ENCODE measurements at regions not wholly inside any gene's neighbourhood (a gene's known extent, or its start where the extent isn't known, plus 50 kb on each side); places are given as distances from the start of the nearest gene placed in this dataset.

- H3K4me1 ChIP-seq (ENCODE audit: control insufficient read depth, insufficient read depth, low read length), result no peaks in the 10 kb centered on the region
- no peaks in the 10 kb centered on the region for H3K27me3 ChIP-seq (ENCODE audit: control insufficient read depth, insufficient read depth)
- no peaks in the 10 kb centered on the region for H3K9me3 ChIP-seq (ENCODE audit: control insufficient read depth, low read length)
- H3K27ac ChIP-seq (ENCODE audit: low read length), result no peak overlapping the region
- no peak for DNase-seq
- 67% methylated on average over 2 of the region's 2 CpGs for WGBS
- ATAC-seq, result no peak
- intact Hi-C loops (cut with DNase I), result no loop called here
- H3K4me3 ChIP-seq (ENCODE audit: low read length), result no peak overlapping the region
Measured at GRCh38 chr2:147398301-147398700, 446.5 kb upstream of the ACVR2A start.

DNA sequence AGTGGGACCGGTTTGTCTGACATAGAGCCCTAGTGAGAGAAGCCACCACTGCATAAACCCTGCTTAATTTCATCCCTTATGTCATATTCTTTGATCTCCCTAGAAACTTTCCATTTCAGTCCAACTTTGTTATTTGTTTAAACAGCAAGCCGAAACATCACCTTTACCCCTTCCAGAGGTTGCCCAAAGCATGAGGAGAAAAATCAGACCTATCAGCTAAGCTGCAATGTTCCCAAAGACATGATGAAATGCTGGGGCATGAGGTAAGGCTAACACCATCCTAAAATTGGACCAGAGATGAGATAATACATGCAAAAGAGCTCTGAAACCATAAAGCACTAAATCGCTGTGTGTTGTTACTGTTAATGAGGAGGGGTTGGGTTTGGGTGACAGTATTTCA lies 447.9 kb upstream of the ACVR2A start:
- intact Hi-C loops (cut with DNase I), result no loop called here
- H3K27ac ChIP-seq (ENCODE audit: low read length), result no peak overlapping the region
- no peak for DNase-seq
- WGBS, result 91% methylated on average over 3 of the region's 3 CpGs
- no peaks in the 10 kb centered on the region for H3K27me3 ChIP-seq (ENCODE audit: control insufficient read depth, insufficient read depth)
- no peak overlapping the region for H3K4me3 ChIP-seq (ENCODE audit: low read length)
- ATAC-seq, result no peak
- H3K9me3 ChIP-seq (ENCODE audit: control insufficient read depth, low read length), result no peaks in the 10 kb centered on the region
- H3K4me1 ChIP-seq (ENCODE audit: control insufficient read depth, insufficient read depth, low read length), result no peaks in the 10 kb centered on the region

DNA sequence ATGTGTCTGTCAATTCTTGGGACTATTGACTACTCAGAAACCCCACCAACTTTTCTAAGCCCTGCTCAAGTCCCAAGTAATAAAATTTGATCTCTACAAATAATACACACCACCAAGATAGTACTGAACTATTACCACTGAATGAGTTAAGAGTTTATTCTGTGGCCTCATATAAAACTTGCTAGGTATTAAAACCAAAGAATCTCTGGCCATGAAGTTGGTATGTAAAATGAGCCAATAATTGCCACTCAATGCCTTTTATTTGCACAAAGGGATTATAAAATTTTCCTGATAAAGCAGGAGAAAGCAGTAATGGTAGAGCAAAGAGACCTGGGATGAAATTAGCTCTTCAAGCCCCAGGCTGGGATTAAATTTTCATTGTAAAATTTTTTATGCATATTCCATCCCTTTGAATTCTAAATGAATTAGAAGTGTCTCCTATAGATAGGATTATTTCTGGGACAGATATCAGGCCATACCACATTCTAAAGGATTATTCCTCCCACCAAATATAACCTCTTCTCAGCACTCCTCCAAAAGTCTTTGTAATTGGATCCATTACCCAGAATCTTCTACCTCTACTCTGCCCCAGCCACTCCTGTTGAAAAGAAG lies 450.5 kb upstream of the ACVR2A start:
- no peaks in the 10 kb centered on the region for H3K9me3 ChIP-seq (ENCODE audit: control insufficient read depth, low read length)
- DNase-seq (no peak), ATAC-seq (no peak)
- no peaks in the 10 kb centered on the region for H3K27me3 ChIP-seq (ENCODE audit: control insufficient read depth, insufficient read depth)
- intact Hi-C loops (cut with DNase I), result no loop called here
- H3K27ac ChIP-seq (ENCODE audit: low read length), result no peak overlapping the region
- H3K4me1 ChIP-seq (ENCODE audit: control insufficient read depth, insufficient read depth, low read length), result no peaks in the 10 kb centered on the region
- H3K4me3 ChIP-seq (ENCODE audit: low read length), result no peak overlapping the region

DNA sequence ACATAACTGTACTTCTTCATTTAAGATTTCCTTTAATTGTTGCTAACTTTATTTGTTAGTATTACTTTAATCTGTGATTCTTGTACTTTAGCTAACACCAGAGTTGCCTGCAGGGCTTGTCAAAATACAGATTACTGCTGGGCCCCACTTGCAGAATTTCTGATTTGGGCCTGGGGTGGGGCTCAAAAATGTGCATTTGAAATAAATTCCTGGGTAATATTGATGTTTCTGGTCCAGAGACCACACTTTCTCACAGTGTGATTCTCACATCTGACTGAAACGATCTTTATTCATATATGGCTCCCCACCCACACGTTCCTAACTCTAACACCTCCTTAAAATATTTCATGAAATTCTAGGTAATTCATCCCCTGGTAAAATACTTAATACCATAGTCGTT lies 452.6 kb upstream of the ACVR2A start:
- ATAC-seq (no peak), DNase-seq (no peak)
- H3K9me3 ChIP-seq (ENCODE audit: control insufficient read depth, low read length), result no peaks in the 10 kb centered on the region
- 76% methylated on average over 3 of the region's 3 CpGs for WGBS
- no peaks in the 10 kb centered on the region for H3K4me1 ChIP-seq (ENCODE audit: control insufficient read depth, insufficient read depth, low read length)
- intact Hi-C loops (cut with DNase I), result no loop called here
- no peak overlapping the region for H3K4me3 ChIP-seq (ENCODE audit: low read length)
- no peak overlapping the region for H3K27ac ChIP-seq (ENCODE audit: low read length)
- H3K27me3 ChIP-seq (ENCODE audit: control insufficient read depth, insufficient read depth), result no peaks in the 10 kb centered on the region

DNA sequence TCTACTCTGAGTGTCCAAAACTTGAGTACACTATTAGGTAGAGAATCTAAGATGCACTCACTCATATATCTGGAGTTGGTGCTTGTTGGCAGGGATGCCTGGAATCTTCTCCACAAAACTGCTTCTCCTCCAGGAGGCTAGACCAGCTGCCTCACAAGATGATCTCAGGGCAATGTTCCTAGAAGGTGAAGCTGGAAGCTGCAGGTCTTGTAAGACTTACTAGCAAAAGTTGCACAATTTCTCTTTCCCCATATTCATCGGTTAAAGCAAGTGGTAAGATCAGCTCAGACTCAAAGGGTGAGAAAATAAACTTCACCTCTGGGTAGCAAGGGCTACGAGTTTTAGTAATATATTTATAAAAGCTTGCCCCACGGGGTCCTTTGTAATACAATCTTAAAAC lies 454.4 kb upstream of the ACVR2A start:
- intact Hi-C loops (cut with DNase I), result no loop called here
- ATAC-seq, result no peak
- WGBS, result 70% methylated on average over 3 of the region's 3 CpGs

GRCh38 chr2:147389218-147389617 lies 455.6 kb upstream of the ACVR2A start:
- intact Hi-C loops (cut with DNase I), result no loop called here
- Histone ChIP-seq H3K9me3 (ENCODE audit: control insufficient read depth, low read length) (no peaks in the 10 kb centered on the region), H3K27ac (ENCODE audit: low read length) (no peak overlapping the region), H3K4me1 (ENCODE audit: control insufficient read depth, insufficient read depth, low read length) (no peaks in the 10 kb centered on the region), H3K4me3 (ENCODE audit: low read length) (no peak overlapping the region), H3K27me3 (ENCODE audit: control insufficient read depth, insufficient read depth) (no peaks in the 10 kb centered on the region)
- ATAC-seq, result no peak
- DNase-seq, result no peak
- WGBS, result 82% methylated on average over 5 of the region's 5 CpGs

More for the DNA sequence above, 454.4 kb upstream of the ACVR2A start:
- Histone ChIP-seq H3K27ac (ENCODE audit: low read length) (no peak overlapping the region), H3K9me3 (ENCODE audit: control insufficient read depth, low read length) (no peaks in the 10 kb centered on the region), H3K27me3 (ENCODE audit: control insufficient read depth, insufficient read depth) (no peaks in the 10 kb centered on the region), H3K4me1 (ENCODE audit: control insufficient read depth, insufficient read depth, low read length) (no peaks in the 10 kb centered on the region), H3K4me3 (ENCODE audit: low read length) (no peak overlapping the region)
- no peak for DNase-seq

- ATAC-seq (no peak), DNase-seq (no peak)
- Histone ChIP-seq H3K4me3 (ENCODE audit: low read length) (no peak overlapping the region), H3K4me1 (ENCODE audit: control insufficient read depth, insufficient read depth, low read length) (no peaks in the 10 kb centered on the region), H3K27ac (ENCODE audit: low read length) (no peak overlapping the region), H3K9me3 (ENCODE audit: control insufficient read depth, low read length) (no peaks in the 10 kb centered on the region), H3K27me3 (ENCODE audit: control insufficient read depth, insufficient read depth) (no peaks in the 10 kb centered on the region)
- 90% methylated on average over 2 of the region's 2 CpGs for WGBS
- intact Hi-C loops (cut with DNase I), result no loop called here
Measured at GRCh38 chr2:147388217-147388616, 456.6 kb upstream of the ACVR2A start.

DNA sequence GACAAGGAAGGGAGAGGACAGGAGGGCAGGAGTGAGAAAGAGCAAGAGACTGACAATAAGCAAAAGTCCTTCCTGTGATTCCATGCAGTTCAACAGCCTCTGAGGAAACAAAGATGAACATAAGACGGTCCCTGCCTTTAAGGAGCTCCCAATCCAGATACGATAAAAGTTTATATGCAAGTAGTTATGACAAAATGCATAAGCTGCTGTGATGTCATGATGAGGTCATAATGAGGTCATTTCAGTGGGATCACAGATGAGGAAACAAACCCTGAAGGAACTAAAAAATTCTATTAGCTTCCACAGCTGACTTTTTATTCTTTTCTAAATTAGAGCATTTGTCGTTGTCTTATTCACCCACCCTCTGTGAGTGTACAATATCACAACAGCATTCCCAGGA lies 458.5 kb upstream of the ACVR2A start:
- Histone ChIP-seq H3K4me1 (ENCODE audit: control insufficient read depth, insufficient read depth, low read length) (no peaks in the 10 kb centered on the region), H3K27me3 (ENCODE audit: control insufficient read depth, insufficient read depth) (no peaks in the 10 kb centered on the region), H3K4me3 (ENCODE audit: low read length) (no peak overlapping the region), H3K9me3 (ENCODE audit: control insufficient read depth, low read length) (no peaks in the 10 kb centered on the region), H3K27ac (ENCODE audit: low read length) (no peak overlapping the region)
- DNase-seq (no peak), ATAC-seq (no peak)
- intact Hi-C loops (cut with DNase I), result no loop called here
- WGBS, result 52% methylated on average over 3 of the region's 3 CpGs

- no peak for DNase-seq
- no peak for ATAC-seq
- H3K4me3 ChIP-seq (ENCODE audit: low read length), result no peak overlapping the region
- no peak overlapping the region for H3K27ac ChIP-seq (ENCODE audit: low read length)
- intact Hi-C loops (cut with DNase I), result no loop called here
- WGBS, result 22% methylated on average over 1 of the region's 1 CpG
- no peaks in the 10 kb centered on the region for H3K27me3 ChIP-seq (ENCODE audit: control insufficient read depth, insufficient read depth)
- H3K4me1 ChIP-seq (ENCODE audit: control insufficient read depth, insufficient read depth, low read length), result no peaks in the 10 kb centered on the region
- no peaks in the 10 kb centered on the region for H3K9me3 ChIP-seq (ENCODE audit: control insufficient read depth, low read length)
Measured at GRCh38 chr2:147385600-147385999, 459.2 kb upstream of the ACVR2A start.

- 88% methylated on average over 2 of the region's 2 CpGs for WGBS
- H3K4me1 ChIP-seq (ENCODE audit: control insufficient read depth, insufficient read depth, low read length), result no peaks in the 10 kb centered on the region
- no peak overlapping the region for H3K27ac ChIP-seq (ENCODE audit: low read length)
- ATAC-seq, result no peak
- no peak overlapping the region for H3K4me3 ChIP-seq (ENCODE audit: low read length)
- no peak for DNase-seq
- no peaks in the 10 kb centered on the region for H3K9me3 ChIP-seq (ENCODE audit: control insufficient read depth, low read length)
- intact Hi-C loops (cut with DNase I), result no loop called here
- H3K27me3 ChIP-seq (ENCODE audit: control insufficient read depth, insufficient read depth), result no peaks in the 10 kb centered on the region
Measured at GRCh38 chr2:147384659-147385058, 460.2 kb upstream of the ACVR2A start.

- H3K27ac ChIP-seq (ENCODE audit: low read length), result no peak overlapping the region
Measured at GRCh38 chr2:147382322-147382948, 462.4 kb upstream of the ACVR2A start.

DNA sequence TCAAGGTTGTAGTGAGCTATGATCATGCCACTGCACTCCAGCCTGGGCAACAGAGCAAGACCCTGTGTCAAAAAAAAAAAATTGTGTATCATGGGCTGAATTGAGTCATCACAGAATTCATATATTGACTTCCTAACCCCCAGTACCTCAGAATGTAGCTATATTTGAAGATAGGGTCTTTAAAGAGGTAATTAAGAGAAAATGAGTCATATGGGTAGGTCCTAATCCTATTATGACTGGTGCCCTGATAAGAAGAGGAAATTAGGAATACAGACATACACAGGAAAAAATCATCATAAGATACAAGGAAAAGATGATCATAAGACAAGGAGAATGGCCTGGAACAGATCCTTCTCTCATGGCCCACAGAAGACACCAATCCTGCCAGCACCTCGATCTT lies 466.4 kb upstream of the ACVR2A start:
- ATAC-seq, result no peak
- Histone ChIP-seq H3K27ac (ENCODE audit: low read length) (no peak overlapping the region), H3K4me1 (ENCODE audit: control insufficient read depth, insufficient read depth, low read length) (no peaks in the 10 kb centered on the region), H3K27me3 (ENCODE audit: control insufficient read depth, insufficient read depth) (no peaks in the 10 kb centered on the region), H3K9me3 (ENCODE audit: control insufficient read depth, low read length) (no peaks in the 10 kb centered on the region), H3K4me3 (ENCODE audit: low read length) (no peak overlapping the region)
- intact Hi-C loops (cut with DNase I), result no loop called here
- WGBS, result 79% methylated on average over 1 of the region's 1 CpG
- no peak for DNase-seq

More at GRCh38 chr2:147382322-147382948, 462.4 kb upstream of the ACVR2A start:
- intact Hi-C loops (cut with DNase I), result no loop called here
- WGBS, result 78% methylated on average over 3 of the region's 3 CpGs
- Histone ChIP-seq H3K4me1 (ENCODE audit: control insufficient read depth, insufficient read depth, low read length) (no peaks in the 10 kb centered on the region), H3K4me3 (ENCODE audit: low read length) (no peak overlapping the region), H3K27me3 (ENCODE audit: control insufficient read depth, insufficient read depth) (no peaks in the 10 kb centered on the region), H3K9me3 (ENCODE audit: control insufficient read depth, low read length) (no peaks in the 10 kb centered on the region)
- no peak for ATAC-seq
- no peak for DNase-seq
